K562 (cell line): ENCODE measurements at regions not wholly inside any gene's neighbourhood (a gene's known extent, or its start where the extent isn't known, plus 50 kb on each side); places are given as distances from the start of the nearest gene placed in this dataset.

Source experiments
- ATAC-seq: fragments of 200-7000 bp; cut with Tn5 transposase; 3 replicates; pipeline ENCODE4 v1.9.1; 2020; ENCODE audit warnings: moderate library complexity
- BruUV-seq: library from RNA; stranded (reverse); fragments of 400-500 nt; replicated peaks from 2 replicates; lab custom pipeline; 2021; lab: Mats Ljungman, UMichigan
- CTCF ChIA-PET: fragments of 300-600 bp; formaldehyde crosslinking; extraction: SDS; loops from one replicate; lab custom pipeline; 2021; ENCODE audit warnings: low intra/inter-chr PET ratio; lab: Yijun Ruan, JAX
- POLR2A ChIA-PET: fragments of 300-600, 350-650 bp; sonication (Branson Sonifier 250); formaldehyde crosslinking; extraction: SDS; loops from one replicate; lab custom pipeline; 2021; ENCODE audit warnings: antibody characterized with exemption, inconsistent platforms; lab: Yijun Ruan, JAX
- DNase-seq, 4 experiments: peaks; one replicate each; pipeline versions ENCODE4 v3.0.0 to v3.0.0-alpha.2; 2011 to 2018; ENCODE audit warnings: low spot score in 3 of 4, mixed read lengths in 3 of 4; ENCODE audit errors: extremely low read depth in 1 of 4
- FAIRE-seq: peaks from 2 replicates; lab custom pipeline; 2011; peaks lifted over from hg19 to GRCh38; lab: Jason Lieb, UNC
- H2AFZ ChIP-seq: 2 replicates; pipeline ENCODE4 v1.6.0; 2011; ENCODE audit warnings: low read depth, low read length, control low read depth, inconsistent platforms
- H3K27ac ChIP-seq: fragments of 200-600 bp; 3 replicates; pipeline ENCODE4 v1.8.0; 2011; ENCODE audit warnings: low read depth, mild to moderate bottlenecking, control low read depth, inconsistent platforms, low read length, moderate library complexity, mixed read lengths; ENCODE audit errors: extremely low read depth
- H3K27me3 ChIP-seq, 2 experiments: fragments of 300-600 bp in 1 of 2; 2 replicates in 1 of 2; 3 replicates in 1 of 2; pipeline versions ENCODE4 v1.6.0 to v1.8.0; 2011; ENCODE audit warnings: inconsistent platforms in 2 of 2, low read length in 2 of 2, mild to moderate bottlenecking in 1 of 2, mixed read lengths in 1 of 2, moderate library complexity in 1 of 2; ENCODE audit not compliant: control insufficient read depth in 2 of 2, insufficient read depth in 2 of 2
- H3K36me3 ChIP-seq: fragments of 300-600 bp; 3 replicates; pipeline ENCODE4 v1.8.0; 2011; ENCODE audit warnings: mild to moderate bottlenecking, low read length, inconsistent platforms; ENCODE audit not compliant: control insufficient read depth, insufficient read depth
- H3K4me1 ChIP-seq, 2 experiments: fragments of 200-600 bp in 1 of 2; replicated peaks in 1 of 2; 2 replicates in 1 of 2; 3 replicates in 1 of 2; pipeline versions ENCODE4 v1.5.1 to v1.8.0; 2011; ENCODE audit warnings: inconsistent platforms in 2 of 2, low read length in 2 of 2, mild to moderate bottlenecking in 1 of 2, mixed read lengths in 1 of 2, moderate library complexity in 1 of 2; ENCODE audit not compliant: control insufficient read depth in 2 of 2, insufficient read depth in 2 of 2
- H3K4me2 ChIP-seq: 2 replicates; pipeline ENCODE4 v1.6.1; 2011; ENCODE audit warnings: low read length, control low read depth, inconsistent platforms, mixed read lengths; ENCODE audit not compliant: insufficient read depth
- H3K4me3 ChIP-seq: fragments of 200-600 bp; sonication (generic), shearing (Covaris generic); 2 replicates; pipeline ENCODE4 v1.5.1; 2016; ENCODE audit warnings: control low read depth, inconsistent platforms
- H3K79me2 ChIP-seq: fragments of 200-600 bp; 3 replicates; pipeline ENCODE4 v1.8.0; 2011; ENCODE audit warnings: low read length, inconsistent platforms; ENCODE audit not compliant: control insufficient read depth, insufficient read depth
- H3K9ac ChIP-seq, 2 experiments: 2 replicates each; pipeline versions ENCODE4 v1.6.0 to v1.6.1; 2011; ENCODE audit warnings: low read depth in 2 of 2, low read length in 2 of 2, control low read depth in 1 of 2, inconsistent platforms in 1 of 2, mild to moderate bottlenecking in 1 of 2, mixed read lengths in 1 of 2; ENCODE audit not compliant: insufficient read depth in 1 of 2
- H3K9me1 ChIP-seq: one replicate; pipeline ENCODE4 v1.6.0; 2011; ENCODE audit warnings: inconsistent platforms, mild to moderate bottlenecking, low read length, moderate library complexity; ENCODE audit not compliant: control insufficient read depth, insufficient read depth
- H3K9me3 ChIP-seq: replicated peaks from 2 replicates; pipeline ENCODE4 v1.5.1; 2011; ENCODE audit warnings: low read depth, low read length, inconsistent platforms; ENCODE audit not compliant: control insufficient read depth, insufficient read depth
- H4K20me1 ChIP-seq: replicated peaks from 2 replicates; pipeline ENCODE4 v1.6.1; 2011; ENCODE audit warnings: low read length, inconsistent platforms, mixed read lengths; ENCODE audit not compliant: control insufficient read depth, insufficient read depth
- SRSF7 ChIP-seq: fragments of 200-400 bp; formaldehyde crosslinking; optimal IDR thresholded peaks from 2 replicates; pipeline ENCODE3; 2017; ENCODE audit warnings: mild to moderate bottlenecking, low read depth, low read length
- ZNF121 ChIP-seq: sonication (generic); formaldehyde crosslinking; conservative IDR thresholded peaks from 2 replicates; pipeline ENCODE4 v1.8.0; 2022; ENCODE audit warnings: missing genetic modification reagents
- WGBS: fragments of 100-300 bp; shearing (Covaris generic); methylation state at CpG from one replicate; pipeline ENCODE4 v1.1.6; 2016; ENCODE audit warnings: low coverage, mixed read lengths; ENCODE audit not compliant: insufficient coverage; ENCODE audit errors: missing lambda C conversion rate; 5-methylcytosine and 5-hydroxymethylcytosine counted together
- in situ Hi-C: fragments of 300-500 bp; cut with MboI; formaldehyde crosslinking; loops from 4 replicates; pipeline ENCODE4 v1.15.0; 2018; ENCODE audit warnings: inconsistent platforms, mixed read lengths
- intact Hi-C: fragments of 100-400 bp; cut with micrococcal nuclease; formaldehyde crosslinking; loops from 2 replicates; pipeline ENCODE4 v1.14.2; 2022
- TF ChIP-seq, protein P1 (sequence below): fragments of 250-450 bp; sonication (Bioruptor Pico); IDR thresholded peaks from 2 replicates; pipeline ENCODE4 v1.4.0; 2020
- TF ChIP-seq, protein P2 (sequence below): fragments of 450-650 bp; IDR thresholded peaks from 2 replicates; pipeline ENCODE4 v1.6.1; 2016; ENCODE audit warnings: antibody characterized with exemption
- TF ChIP-seq, protein P3 (sequence below), 2 experiments: fragments of 250-450 bp in 1 of 2; fragments of 450-650 bp in 1 of 2; sonication (Bioruptor Pico) in 1 of 2; IDR thresholded peaks; 2 replicates each; pipeline versions ENCODE4 v1.6.1 to v1.8.0; 2016 to 2021; ENCODE audit warnings: mild to moderate bottlenecking in 2 of 2, moderate library complexity in 2 of 2, missing compliant biosample characterization in 1 of 2, missing genetic modification characterization in 1 of 2

DNA sequence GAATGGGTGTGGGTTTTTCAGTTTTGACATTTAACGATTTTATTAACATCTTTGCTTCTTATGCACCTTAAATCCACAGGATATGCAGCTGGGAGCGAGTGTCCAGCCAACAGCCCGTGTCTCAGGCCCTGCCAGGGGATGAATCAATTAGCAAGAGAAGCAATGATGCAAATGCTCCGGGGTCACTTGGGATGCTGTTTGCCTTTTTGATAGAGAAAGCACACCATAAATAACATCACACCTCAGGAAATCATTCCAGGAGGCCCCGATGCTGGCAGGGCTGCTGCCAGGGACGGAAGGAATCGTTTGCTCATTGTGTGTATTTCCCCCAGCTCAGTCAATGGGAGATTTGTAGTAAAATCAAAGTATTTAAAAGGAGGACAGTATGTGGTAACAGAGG is 394.0 kb upstream of the HNRNPA3 start:
- peaks cover 2 to 18% of the 10 kb centered on the region in 2 experiments; a peak in 3 of 5 replicates for H3K27me3 ChIP-seq
- H3K9me1 ChIP-seq = no peaks in the 10 kb centered on the region
- DNase-seq = no peak
- TF ChIP-seq, protein P1, sequence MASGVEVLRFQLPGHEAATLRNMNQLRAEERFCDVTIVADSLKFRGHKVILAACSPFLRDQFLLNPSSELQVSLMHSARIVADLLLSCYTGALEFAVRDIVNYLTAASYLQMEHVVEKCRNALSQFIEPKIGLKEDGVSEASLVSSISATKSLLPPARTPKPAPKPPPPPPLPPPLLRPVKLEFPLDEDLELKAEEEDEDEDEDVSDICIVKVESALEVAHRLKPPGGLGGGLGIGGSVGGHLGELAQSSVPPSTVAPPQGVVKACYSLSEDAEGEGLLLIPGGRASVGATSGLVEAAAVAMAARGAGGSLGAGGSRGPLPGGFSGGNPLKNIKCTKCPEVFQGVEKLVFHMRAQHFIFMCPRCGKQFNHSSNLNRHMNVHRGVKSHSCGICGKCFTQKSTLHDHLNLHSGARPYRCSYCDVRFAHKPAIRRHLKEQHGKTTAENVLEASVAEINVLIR = no peak
- TF ChIP-seq, protein P2, sequence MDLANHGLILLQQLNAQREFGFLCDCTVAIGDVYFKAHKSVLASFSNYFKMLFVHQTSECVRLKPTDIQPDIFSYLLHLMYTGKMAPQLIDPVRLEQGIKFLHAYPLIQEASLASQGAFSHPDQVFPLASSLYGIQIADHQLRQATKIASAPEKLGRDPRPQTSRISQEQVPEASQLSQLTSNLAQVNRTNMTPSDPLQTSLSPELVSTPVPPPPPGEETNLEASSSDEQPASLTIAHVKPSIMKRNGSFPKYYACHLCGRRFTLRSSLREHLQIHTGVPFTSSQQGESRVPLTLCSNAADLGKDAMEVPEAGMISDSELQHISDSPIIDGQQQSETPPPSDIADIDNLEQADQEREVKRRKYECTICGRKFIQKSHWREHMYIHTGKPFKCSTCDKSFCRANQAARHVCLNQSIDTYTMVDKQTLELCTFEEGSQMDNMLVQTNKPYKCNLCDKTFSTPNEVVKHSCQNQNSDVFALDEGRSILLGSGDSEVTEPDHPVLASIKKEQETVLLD = no peak
- TF ChIP-seq, protein P3, sequence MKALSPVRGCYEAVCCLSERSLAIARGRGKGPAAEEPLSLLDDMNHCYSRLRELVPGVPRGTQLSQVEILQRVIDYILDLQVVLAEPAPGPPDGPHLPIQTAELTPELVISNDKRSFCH (CRISPR knock-in tag; IDR thresholded peaks at IDR 0.05) = no peak
- TF ChIP-seq, protein P3 (tag; IDR thresholded peaks at IDR 0.05) = no peak
- no peak for TF ChIP-seq ZNF121 (CRISPR knock-in tag)
- no peak for TF ChIP-seq SRSF7
- no peak overlapping the region for H2AFZ ChIP-seq
- no peaks in the 10 kb centered on the region for H3K9me3 ChIP-seq
- no peak overlapping the region for H3K4me3 ChIP-seq
- POLR2A ChIA-PET = interaction anchor here (0.6 to 1.0 kb wide), 5 partner anchors 42 to 1368 kb away, joined by 3 to 4 read pairs (median 3); partner anchors contain the start of gene AGPS
- no peaks in the 10 kb centered on the region for H3K79me2 ChIP-seq
- no peaks in the 10 kb centered on the region for H3K36me3 ChIP-seq
- no peak overlapping the region for H3K9ac ChIP-seq
- no peak for FAIRE-seq
- H4K20me1 ChIP-seq = no peaks in the 10 kb centered on the region
- no peaks in the 10 kb centered on the region for H3K4me1 ChIP-seq
- no peak overlapping the region for H3K27ac ChIP-seq
- intact Hi-C loops = loop anchor here (5.0 to 10.0 kb wide), 2 partner anchors 164 to 329 kb away; no protein-coding TSS in a partner anchor
- CTCF ChIA-PET = no interaction called here
- no peak for ATAC-seq
- BruUV-seq = no TSS peak
- WGBS = under 1% methylated on average over 7 of the region's 7 CpGs
- in situ Hi-C loops = loop anchor here (25.0 kb wide), 1 partner anchor 681 kb away; the partner anchor contains the start of gene HOXD8
- H3K4me2 ChIP-seq = no peak overlapping the region
